GM19468 (cell line): ENCODE measurements at regions not wholly inside any gene's neighbourhood (a gene's known extent, or its start where the extent isn't known, plus 50 kb on each side); places are given as distances from the start of the nearest gene placed in this dataset.

Experiments
- ATAC-seq: cut with Tn5 transposase; IDR thresholded peaks from one replicate; pipeline ENCODE4 v1.9.1; 2021; ENCODE audit warnings: mild to moderate bottlenecking, moderate library complexity, moderate number of reproducible peaks; ENCODE audit not compliant: unreplicated experiment; ENCODE audit errors: extremely low read depth

GRCh38 chr5:67305401-67305800, 108.8 kb upstream of the CD180 start:
- no peak for ATAC-seq

GRCh38 chr5:67303356-67303755, 106.8 kb upstream of the CD180 start:
- no peak for ATAC-seq

- ATAC-seq = no peak
These were observed 104.8 kb upstream of the CD180 start for GRCh38 chr5:67301285-67301903.

GRCh38 chr5:67300326-67300725, 103.7 kb upstream of the CD180 start:
- no peak for ATAC-seq

GRCh38 chr5:67299231-67299735, 102.7 kb upstream of the CD180 start:
- ATAC-seq = no peak

- ATAC-seq = no peak
These were observed 101.4 kb upstream of the CD180 start for GRCh38 chr5:67297802-67298532.

- no peak for ATAC-seq
These were observed 100.8 kb upstream of the CD180 start for GRCh38 chr5:67297376-67297775.

GRCh38 chr5:67294266-67294938, 97.8 kb upstream of the CD180 start:
- no peak for ATAC-seq

- no peak for ATAC-seq
These were observed 96.6 kb upstream of the CD180 start for GRCh38 chr5:67293226-67293625.

- ATAC-seq = no peak
These were observed 95.8 kb upstream of the CD180 start for GRCh38 chr5:67292201-67292940.

GRCh38 chr5:67291671-67292070, 95.1 kb upstream of the CD180 start:
- ATAC-seq = no peak

GRCh38 chr5:67291066-67291465, 94.5 kb upstream of the CD180 start:
- no peak for ATAC-seq

- no peak for ATAC-seq
These were observed 94.1 kb upstream of the CD180 start for GRCh38 chr5:67290655-67291054.

GRCh38 chr5:67289763-67290521, 93.3 kb upstream of the CD180 start:
- no peak for ATAC-seq

GRCh38 chr5:67287510-67288268, 91.1 kb upstream of the CD180 start:
- no peak for ATAC-seq

GRCh38 chr5:67286006-67286405, 89.4 kb upstream of the CD180 start:
- no peak for ATAC-seq

GRCh38 chr5:67283988-67284487, 87.4 kb upstream of the CD180 start:
- no peak for ATAC-seq

- ATAC-seq = no peak
These were observed 86.8 kb upstream of the CD180 start for GRCh38 chr5:67283275-67283987.
